ENCODE measurements at regions not wholly inside any gene's neighbourhood (a gene's known extent, or its start where the extent isn't known, plus 50 kb on each side); places are given as distances from the start of the nearest gene placed in this dataset.

GRCh38 chr4:183852910-183853547, 52.1 kb upstream of the STOX2 start:
- no peak for DNase-seq (ENCODE audit: low read depth)

GRCh38 chr4:183853548-183853940, 51.6 kb upstream of the STOX2 start:
- DNase-seq (ENCODE audit: low read depth) = no peak
